HCT116 (cell line): ENCODE measurements at regions not wholly inside any gene's neighbourhood (a gene's known extent, or its start where the extent isn't known, plus 50 kb on each side); places are given as distances from the start of the nearest gene placed in this dataset.

Experiments
- ATAC-seq: fragments of 200-7000 bp; cut with Tn5 transposase; 2 replicates; pipeline ENCODE4 v1.9.1; 2020; ENCODE audit warnings: mild to moderate bottlenecking, moderate library complexity
- BruUV-seq: library from RNA; stranded (reverse); fragments of 400-500 nt; replicated peaks from 2 replicates; lab custom pipeline; 2021; lab: Mats Ljungman, UMichigan
- CTCF ChIA-PET: fragments of 300-600 bp; sonication (Branson Sonifier 250); formaldehyde crosslinking; loops from one replicate; lab custom pipeline; 2021; ENCODE audit warnings: antibody characterized with exemption; lab: Charles Lee
- POLR2A ChIA-PET: fragments of 300-600, 350-600 bp; sonication (Branson Sonifier 250); formaldehyde crosslinking; loops from one replicate; lab custom pipeline; 2021; ENCODE audit warnings: antibody characterized with exemption; lab: Charles Lee
- RAD21 ChIA-PET, 2 experiments: fragments of 300-600 bp; sonication (Branson Sonifier 250); formaldehyde crosslinking; loops; one replicate each; lab custom pipeline; 2023; ENCODE audit warnings: low total read pairs in 2 of 2; ENCODE audit not compliant: uncharacterized antibody in 2 of 2, unreplicated experiment in 2 of 2, low non-redundant PET in 1 of 2; lab: Charles Lee
- DNase-seq: peaks from one replicate; pipeline ENCODE4 v3.0.0-alpha.2; 2010; ENCODE audit warnings: low read depth, low spot score
- H2AFZ ChIP-seq: fragments of 200-600 bp; shearing (Covaris generic), sonication (generic); 2 replicates; pipeline ENCODE4 v1.6.1; 2017; ENCODE audit warnings: low read depth, mixed run types, mixed read lengths, antibody characterized with exemption, low read length; ENCODE audit not compliant: poor library complexity, severe bottlenecking
- H3K27ac ChIP-seq: 2 replicates; pipeline ENCODE4 v1.5.1; 2012; ENCODE audit warnings: low read depth, low read length
- H3K27me3 ChIP-seq: fragments of 200-600 bp; sonication (generic); 2 replicates; pipeline ENCODE4 v1.6.1; 2016; ENCODE audit warnings: mixed run types, low read length, mixed read lengths; ENCODE audit not compliant: insufficient read depth
- H3K36me3 ChIP-seq, 2 experiments: fragments of 200-500 bp in 1 of 2; fragments of 200-600 bp in 1 of 2; sonication (Bioruptor generic) in 1 of 2; sonication (generic) in 1 of 2; 2 replicates each; pipeline versions ENCODE4 v1.5.1 to v1.6.1; 2014 to 2016; ENCODE audit warnings: low read length in 2 of 2, inconsistent platforms in 1 of 2, mixed read lengths in 1 of 2, mixed run types in 1 of 2; ENCODE audit not compliant: insufficient read depth in 2 of 2, control insufficient read depth in 1 of 2
- H3K4me1 ChIP-seq, 2 experiments: fragments of 200-600 bp in 1 of 2; sonication (generic) in 1 of 2; 2 replicates each; pipeline versions ENCODE4 v1.5.1 to v1.6.1; 2012 to 2017; ENCODE audit warnings: low read length in 2 of 2, inconsistent platforms in 1 of 2, mild to moderate bottlenecking in 1 of 2, mixed read lengths in 1 of 2, mixed run types in 1 of 2, moderate library complexity in 1 of 2; ENCODE audit not compliant: insufficient read depth in 2 of 2, control insufficient read depth in 1 of 2
- H3K4me2 ChIP-seq: fragments of 200-600 bp; sonication (generic); 2 replicates; pipeline ENCODE4 v1.6.1; 2017; ENCODE audit warnings: mixed run types, low read length, mixed read lengths
- H3K4me3 ChIP-seq, 2 experiments: fragments of 200-600 bp in 1 of 2; sonication (generic) in 1 of 2; replicated peaks in 1 of 2; 2 replicates each; pipeline ENCODE4 v1.5.1; 2011 to 2016; ENCODE audit warnings: low read length in 2 of 2, control low read depth in 1 of 2, low read depth in 1 of 2, mild to moderate bottlenecking in 1 of 2, mixed read lengths in 1 of 2, mixed run types in 1 of 2
- H3K79me2 ChIP-seq: fragments of 200-600 bp; sonication (generic); 2 replicates; pipeline ENCODE4 v1.6.1; 2017; ENCODE audit warnings: mild to moderate bottlenecking, mixed run types, low read length, moderate library complexity, mixed read lengths; ENCODE audit not compliant: insufficient read depth
- H3K9ac ChIP-seq: fragments of 200-600 bp; sonication (generic); 2 replicates; pipeline ENCODE4 v1.6.1; 2016; ENCODE audit warnings: low read length, mixed read lengths
- H3K9me2 ChIP-seq: fragments of 200-600 bp; sonication (generic), shearing (Covaris generic); 2 replicates; pipeline ENCODE4 v1.6.1; 2017; ENCODE audit warnings: mixed run types, mild to moderate bottlenecking, moderate library complexity; ENCODE audit not compliant: insufficient read depth
- H3K9me3 ChIP-seq, 2 experiments: fragments of 200-500 bp in 1 of 2; fragments of 200-600 bp in 1 of 2; sonication (Bioruptor generic) in 1 of 2; sonication (generic) in 1 of 2; 2 replicates each; pipeline ENCODE4 v1.6.1; 2014 to 2017; ENCODE audit warnings: low read length in 2 of 2, mixed read lengths in 2 of 2, inconsistent platforms in 1 of 2, low read depth in 1 of 2, mild to moderate bottlenecking in 1 of 2, mixed run types in 1 of 2, moderate library complexity in 1 of 2; ENCODE audit not compliant: control insufficient read depth in 1 of 2, insufficient read depth in 1 of 2
- H4K20me1 ChIP-seq: fragments of 200-600 bp; sonication (generic), shearing (Covaris generic); 2 replicates; pipeline ENCODE4 v1.6.1; 2017; ENCODE audit warnings: mixed run types, mild to moderate bottlenecking, moderate library complexity; ENCODE audit not compliant: insufficient read depth
- CEBPB ChIP-seq: IDR thresholded peaks from 2 replicates; pipeline ENCODE4 v1.6.1; 2012; ENCODE audit warnings: low read depth
- EGR1 ChIP-seq: IDR thresholded peaks from 2 replicates; pipeline ENCODE4 v1.6.1; 2012; ENCODE audit warnings: low read depth
- ELF1 ChIP-seq: IDR thresholded peaks from 2 replicates; pipeline ENCODE4 v1.6.1; 2012; ENCODE audit warnings: low read depth, borderline replicate concordance
- EZH2 ChIP-seq: fragments of 200-600 bp; sonication (generic); IDR thresholded peaks from 2 replicates; pipeline ENCODE4 v1.6.1; 2017; ENCODE audit warnings: antibody characterized with exemption, mixed run types
- FOSL1 ChIP-seq: IDR thresholded peaks from 2 replicates; pipeline ENCODE4 v1.6.1; 2012; ENCODE audit warnings: low read depth
- JUND ChIP-seq: IDR thresholded peaks from 2 replicates; pipeline ENCODE4 v1.6.1; 2012
- POLR2A ChIP-seq: IDR thresholded peaks from 2 replicates; pipeline ENCODE4 v1.7.0; 2011; ENCODE audit warnings: borderline replicate concordance; ENCODE audit not compliant: insufficient read depth, insufficient read length; ENCODE audit errors: extremely low read depth
- POLR2AphosphoS5 ChIP-seq: IDR thresholded peaks from 2 replicates; pipeline ENCODE4 v1.6.1; 2011; ENCODE audit warnings: mild to moderate bottlenecking, low read depth, low read length, moderate library complexity
- REST ChIP-seq: IDR thresholded peaks from 2 replicates; pipeline ENCODE4 v1.6.1; 2012; ENCODE audit warnings: low read depth
- SIN3A ChIP-seq: IDR thresholded peaks from 2 replicates; pipeline ENCODE4 v1.6.1; 2012; ENCODE audit warnings: low read depth
- SP1 ChIP-seq: IDR thresholded peaks from 2 replicates; pipeline ENCODE4 v1.6.1; 2012; ENCODE audit warnings: low read depth
- SRF ChIP-seq: IDR thresholded peaks from 2 replicates; pipeline ENCODE4 v1.6.1; 2012; ENCODE audit warnings: low read depth
- TCF7L2 ChIP-seq: IDR thresholded peaks from 2 replicates; pipeline ENCODE4 v1.7.0; 2011; ENCODE audit warnings: borderline replicate concordance, inconsistent platforms; ENCODE audit not compliant: insufficient read depth, insufficient read length; ENCODE audit errors: extremely low read depth
- YY1 ChIP-seq: IDR thresholded peaks from 2 replicates; pipeline ENCODE4 v1.6.1; 2011; ENCODE audit warnings: low read length, low read depth, moderate library complexity, mild to moderate bottlenecking; ENCODE audit not compliant: insufficient replicate concordance; ENCODE audit errors: extremely low read depth
- ZFX ChIP-seq: fragments of 450-650 bp; IDR thresholded peaks from 2 replicates; pipeline ENCODE4 v1.6.1; 2017
- ZNF274 ChIP-seq: fragments of 200-500 bp; sonication (Bioruptor generic); IDR thresholded peaks from 2 replicates; pipeline ENCODE4 v1.6.1; 2014; ENCODE audit warnings: mild to moderate bottlenecking, low read depth, low read length, inconsistent platforms
- intact Hi-C: fragments of 100-400 bp; cut with micrococcal nuclease; formaldehyde crosslinking; loops from 2 replicates; pipeline ENCODE4 v1.10.0; 2022
- TF ChIP-seq, protein P1 (sequence below): IDR thresholded peaks from 2 replicates; pipeline ENCODE4 v1.6.1; 2011; ENCODE audit warnings: mild to moderate bottlenecking, low read length, moderate library complexity; ENCODE audit not compliant: insufficient replicate concordance; ENCODE audit errors: extremely low read depth

DNA sequence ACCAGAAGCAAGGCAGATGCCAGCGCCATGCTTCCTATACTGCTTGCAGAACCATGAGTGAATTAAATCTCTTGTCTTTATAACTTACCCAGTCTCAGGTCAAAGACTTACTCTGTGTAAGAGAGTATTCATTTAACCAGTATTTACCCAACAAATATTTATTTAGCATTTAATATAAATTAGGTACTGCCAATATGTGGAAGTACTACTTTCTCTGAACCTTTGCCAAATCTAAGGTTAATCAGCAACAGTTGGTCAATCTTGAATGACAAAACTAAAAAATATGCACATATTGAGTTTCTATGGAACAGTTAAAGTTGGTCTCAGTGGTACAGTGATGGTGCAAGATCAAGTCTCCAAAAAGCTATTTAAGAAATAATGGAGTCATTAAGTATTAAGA, 155.9 kb upstream of the CCNG1 start:
- ChIA-PET CTCF (no interaction called here), POLR2A (no interaction called here), RAD21 (no interaction called here)
- Histone ChIP-seq H3K9me3 (no peaks in the 10 kb centered on the region), H2AFZ (no peak overlapping the region), H3K27ac (no peak overlapping the region), H3K4me2 (no peak overlapping the region), H3K9ac (no peak overlapping the region), H4K20me1 (no peaks in the 10 kb centered on the region), H3K4me1 (no peaks in the 10 kb centered on the region), H3K4me3 (no peak overlapping the region), H3K27me3 (no peaks in the 10 kb centered on the region), H3K9me2 (no peaks in the 10 kb centered on the region), H3K36me3 (no peaks in the 10 kb centered on the region), H3K79me2 (no peaks in the 10 kb centered on the region)
- DNase-seq (no peak), ATAC-seq (no peak)
- intact Hi-C loops = no loop called here
- no peak for TF ChIP-seq SRF
- TF ChIP-seq POLR2A = no peak
- no peak for TF ChIP-seq POLR2AphosphoS5
- no peak for TF ChIP-seq YY1
- no peak for TF ChIP-seq ZNF274
- TF ChIP-seq ZFX = no peak
- no peak for TF ChIP-seq TCF7L2
- TF ChIP-seq SIN3A = no peak
- no peak for TF ChIP-seq EGR1
- no peak for TF ChIP-seq ELF1
- TF ChIP-seq SP1 = no peak
- TF ChIP-seq, protein P1, sequence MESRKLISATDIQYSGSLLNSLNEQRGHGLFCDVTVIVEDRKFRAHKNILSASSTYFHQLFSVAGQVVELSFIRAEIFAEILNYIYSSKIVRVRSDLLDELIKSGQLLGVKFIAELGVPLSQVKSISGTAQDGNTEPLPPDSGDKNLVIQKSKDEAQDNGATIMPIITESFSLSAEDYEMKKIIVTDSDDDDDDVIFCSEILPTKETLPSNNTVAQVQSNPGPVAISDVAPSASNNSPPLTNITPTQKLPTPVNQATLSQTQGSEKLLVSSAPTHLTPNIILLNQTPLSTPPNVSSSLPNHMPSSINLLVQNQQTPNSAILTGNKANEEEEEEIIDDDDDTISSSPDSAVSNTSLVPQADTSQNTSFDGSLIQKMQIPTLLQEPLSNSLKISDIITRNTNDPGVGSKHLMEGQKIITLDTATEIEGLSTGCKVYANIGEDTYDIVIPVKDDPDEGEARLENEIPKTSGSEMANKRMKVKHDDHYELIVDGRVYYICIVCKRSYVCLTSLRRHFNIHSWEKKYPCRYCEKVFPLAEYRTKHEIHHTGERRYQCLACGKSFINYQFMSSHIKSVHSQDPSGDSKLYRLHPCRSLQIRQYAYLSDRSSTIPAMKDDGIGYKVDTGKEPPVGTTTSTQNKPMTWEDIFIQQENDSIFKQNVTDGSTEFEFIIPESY = no peak
- TF ChIP-seq CEBPB = no peak
- no peak for TF ChIP-seq FOSL1
- TF ChIP-seq REST = no peak
- no peak for TF ChIP-seq JUND
- TF ChIP-seq EZH2 = no peak
- no TSS peak for BruUV-seq
